NB4 (cell line): ENCODE measurements at regions not wholly inside any gene's neighbourhood (a gene's known extent, or its start where the extent isn't known, plus 50 kb on each side); places are given as distances from the start of the nearest gene placed in this dataset.

Experiments used
- DNase-seq: peaks from one replicate; pipeline ENCODE4 v3.0.0; 2010; ENCODE audit warnings: low read depth
- H3K4me3 ChIP-seq: one replicate; pipeline ENCODE4 v1.5.1; 2011; ENCODE audit warnings: mild to moderate bottlenecking, low read depth, low read length, moderate library complexity
- CTCF ChIP-seq: IDR thresholded peaks from one replicate; pipeline ENCODE4 v1.5.1; 2012; ENCODE audit warnings: low read depth, low read length
- MAX ChIP-seq: IDR thresholded peaks from 2 replicates; pipeline ENCODE4 v1.6.1; 2011; ENCODE audit warnings: low read depth, low read length
- MYC ChIP-seq: IDR thresholded peaks from 2 replicates; pipeline ENCODE4 v1.6.1; 2011; ENCODE audit warnings: low read depth, low read length
- POLR2A ChIP-seq: IDR thresholded peaks from 2 replicates; pipeline ENCODE4 v1.6.1; 2011; ENCODE audit warnings: mild to moderate bottlenecking; ENCODE audit not compliant: insufficient read length; ENCODE audit errors: extremely low read depth

GRCh38 chr2:194559523-194559922, 1097.5 kb upstream of the SLC39A10 start:
- no peak for TF ChIP-seq CTCF
- TF ChIP-seq MAX: no peak
- no peak for TF ChIP-seq MYC
- no peak for TF ChIP-seq POLR2A
- H3K4me3 ChIP-seq: no peak overlapping the region
- DNase-seq: no peak

GRCh38 chr2:194557993-194558392, 1099.0 kb upstream of the SLC39A10 start:
- H3K4me3 ChIP-seq: no peak overlapping the region
- no peak for TF ChIP-seq CTCF
- TF ChIP-seq POLR2A: no peak
- no peak for TF ChIP-seq MYC
- TF ChIP-seq MAX: no peak
- DNase-seq: no peak

GRCh38 chr2:194556629-194557028, 1100.4 kb upstream of the SLC39A10 start:
- no peak for DNase-seq
- TF ChIP-seq MAX: no peak
- no peak for TF ChIP-seq CTCF
- TF ChIP-seq MYC: no peak
- no peak for TF ChIP-seq POLR2A
- H3K4me3 ChIP-seq: no peak overlapping the region

GRCh38 chr2:194553980-194554379, 1103.0 kb upstream of the SLC39A10 start:
- no peak overlapping the region for H3K4me3 ChIP-seq
- no peak for DNase-seq
- TF ChIP-seq CTCF (no peak), POLR2A (no peak), MAX (no peak), MYC (no peak)

GRCh38 chr2:194550702-194551101, 1106.3 kb upstream of the SLC39A10 start:
- no peak for TF ChIP-seq MAX
- TF ChIP-seq CTCF: no peak
- no peak for TF ChIP-seq POLR2A
- no peak for TF ChIP-seq MYC
- no peak overlapping the region for H3K4me3 ChIP-seq
- no peak for DNase-seq

GRCh38 chr2:194549387-194549786, 1107.6 kb upstream of the SLC39A10 start:
- no peak overlapping the region for H3K4me3 ChIP-seq
- no peak for DNase-seq
- TF ChIP-seq MAX (no peak), MYC (no peak), CTCF (no peak), POLR2A (no peak)
